ENCODE measurements at regions not wholly inside any gene's neighbourhood (a gene's known extent, or its start where the extent isn't known, plus 50 kb on each side); places are given as distances from the start of the nearest gene placed in this dataset.
"Not testable (repeated sequence)": the region's sequence is repeated elsewhere in the genome, so short reads cannot be mapped to it uniquely, and the experiment has no call there.

- DNase-seq: no peak
Observed at GRCh38 chr19:7400815-7401214, 52.1 kb downstream of the ARHGEF18 start.

GRCh38 chr19:7401694-7402093 lies 53.0 kb downstream of the ARHGEF18 start:
- no peak for DNase-seq

DNA sequence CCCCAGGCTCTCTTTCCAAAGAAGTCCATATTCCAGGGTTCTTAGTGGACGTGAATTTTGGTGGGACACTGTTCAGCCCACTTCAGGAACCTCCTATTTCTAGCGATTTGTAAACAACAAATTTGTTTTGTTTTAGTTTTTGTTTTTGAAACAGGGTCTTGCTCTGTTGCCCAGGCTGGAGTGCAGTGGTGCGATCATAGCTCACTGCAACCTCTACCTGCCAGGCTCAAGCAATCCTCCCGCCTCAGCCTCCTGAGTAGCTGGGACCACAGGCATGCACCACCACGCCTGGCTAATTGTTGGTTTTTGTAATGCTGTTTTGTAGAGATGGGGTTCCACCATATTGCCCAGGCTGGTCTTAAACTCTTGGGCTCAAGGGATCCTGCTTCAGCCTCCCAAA lies 56.7 kb downstream of the ARHGEF18 start:
- DNase-seq: not testable (repeated sequence)

DNA sequence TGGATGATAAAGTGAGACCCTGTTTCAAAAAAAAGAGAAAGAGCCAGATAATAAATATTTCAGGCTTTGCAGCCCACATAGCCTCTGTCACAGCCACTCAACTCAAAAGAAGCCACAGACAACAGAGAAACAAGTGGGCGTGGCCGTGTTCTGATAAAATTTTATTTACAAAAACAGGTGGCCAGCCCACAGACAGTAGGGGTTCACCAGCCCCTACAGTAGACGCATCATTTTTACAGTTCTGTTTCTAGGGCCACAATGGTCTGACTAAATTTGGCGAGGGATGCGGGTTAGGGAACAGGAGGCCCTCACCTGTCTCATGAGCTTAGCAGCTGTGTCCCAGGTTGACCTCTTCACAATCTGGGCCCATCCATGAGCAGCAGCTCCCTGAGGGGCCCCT lies 59.5 kb downstream of the ARHGEF18 start:
- no peak for DNase-seq

- no peak for DNase-seq
Observed at GRCh38 chr19:7410946-7411345, 62.2 kb downstream of the ARHGEF18 start.

- DNase-seq: no peak
Observed at GRCh38 chr19:7413629-7414028, 64.9 kb downstream of the ARHGEF18 start.

GRCh38 chr19:7415163-7415856 lies 66.6 kb downstream of the ARHGEF18 start:
- DNase-seq: peak in 2 of 4 experiments; percentile 15 to 70

- DNase-seq: no peak
Observed at GRCh38 chr19:7415857-7416371, 67.2 kb downstream of the ARHGEF18 start.

DNA sequence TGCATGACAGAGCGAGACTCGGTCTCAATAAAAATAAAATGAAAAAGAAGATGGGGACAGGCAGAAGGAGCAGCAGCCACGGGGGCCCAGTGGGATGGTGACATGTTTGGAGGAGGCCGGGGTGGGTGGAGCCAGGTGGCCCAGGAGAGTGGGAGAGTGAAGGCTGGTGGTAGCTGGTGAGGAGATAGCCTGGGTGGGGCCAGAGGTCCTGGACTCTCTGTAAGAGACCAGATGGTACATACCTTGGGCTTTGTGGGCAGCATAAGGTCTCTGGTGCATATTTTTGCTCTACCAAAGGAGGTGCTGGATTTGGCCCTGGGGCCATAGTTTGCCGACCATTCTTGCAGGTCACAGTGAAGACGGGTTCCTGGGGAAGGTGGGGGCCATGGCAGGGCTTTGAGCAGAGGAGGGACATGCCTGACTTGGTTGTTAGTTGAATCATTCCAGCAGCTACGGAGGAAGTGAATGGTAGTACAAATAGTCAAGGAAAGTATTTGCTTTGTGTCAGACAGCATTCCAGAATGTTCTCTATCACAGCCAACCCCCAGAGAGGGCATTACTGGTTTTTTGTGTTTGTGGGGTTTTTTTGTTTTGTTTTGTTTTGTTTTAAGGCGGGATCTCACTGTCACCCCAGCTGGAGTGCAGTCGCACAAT lies 69.1 kb downstream of the ARHGEF18 start:
- DNase-seq: no peak

GRCh38 chr19:7418596-7418995 lies 69.9 kb downstream of the ARHGEF18 start:
- DNase-seq: no peak

DNA sequence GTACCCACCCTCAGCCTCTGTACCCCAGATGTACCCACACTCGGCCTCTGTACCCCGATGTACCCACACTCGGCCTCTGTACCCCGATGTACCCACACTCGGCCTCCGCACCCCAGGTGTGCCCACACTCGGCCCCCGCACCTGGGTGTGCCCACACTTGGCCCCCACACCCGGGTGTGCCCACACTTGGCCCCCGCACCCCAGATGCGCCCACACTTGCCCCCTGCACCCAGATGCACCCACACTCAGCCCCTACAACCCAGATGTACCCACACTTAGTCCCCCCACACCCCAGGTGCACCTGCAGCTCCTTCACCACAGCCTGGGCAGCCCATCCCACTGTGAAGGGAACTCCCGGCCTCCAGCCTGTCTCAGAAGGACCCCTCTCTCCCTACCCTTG lies 69.7 kb downstream of the PEX11G start:
- DNase-seq: no peak

DNA sequence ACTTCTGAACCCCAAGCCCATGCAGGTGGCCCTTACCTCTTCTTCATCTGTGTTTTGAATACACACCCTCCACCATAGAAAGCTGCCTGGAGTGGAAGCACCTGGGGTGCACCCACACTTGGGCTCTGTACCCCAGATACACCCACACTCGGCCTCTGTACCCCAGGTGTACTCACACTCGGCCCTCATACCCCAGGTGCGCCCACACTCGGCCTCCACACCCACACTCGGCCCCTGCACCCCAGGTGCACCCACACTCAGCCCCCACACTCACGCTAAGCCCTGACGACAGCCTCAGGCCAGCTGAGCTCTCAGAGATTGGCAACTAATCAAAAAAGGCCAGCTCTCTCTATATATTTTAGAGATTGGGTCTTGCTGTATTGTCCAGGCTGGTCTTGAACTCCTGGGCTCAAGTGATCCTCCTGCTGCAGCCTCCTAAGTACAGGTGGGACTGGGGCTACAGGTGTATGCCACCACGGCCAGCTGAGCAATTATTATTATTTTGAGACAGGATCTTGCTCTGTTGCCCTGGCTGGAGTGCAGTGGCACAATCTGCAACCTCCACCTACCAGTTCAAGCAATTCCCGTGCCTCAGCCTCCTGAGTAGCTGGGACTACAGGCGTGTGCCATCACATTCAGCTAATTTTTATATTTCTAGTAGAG lies 68.9 kb downstream of the PEX11G start:
- DNase-seq: no peak

DNA sequence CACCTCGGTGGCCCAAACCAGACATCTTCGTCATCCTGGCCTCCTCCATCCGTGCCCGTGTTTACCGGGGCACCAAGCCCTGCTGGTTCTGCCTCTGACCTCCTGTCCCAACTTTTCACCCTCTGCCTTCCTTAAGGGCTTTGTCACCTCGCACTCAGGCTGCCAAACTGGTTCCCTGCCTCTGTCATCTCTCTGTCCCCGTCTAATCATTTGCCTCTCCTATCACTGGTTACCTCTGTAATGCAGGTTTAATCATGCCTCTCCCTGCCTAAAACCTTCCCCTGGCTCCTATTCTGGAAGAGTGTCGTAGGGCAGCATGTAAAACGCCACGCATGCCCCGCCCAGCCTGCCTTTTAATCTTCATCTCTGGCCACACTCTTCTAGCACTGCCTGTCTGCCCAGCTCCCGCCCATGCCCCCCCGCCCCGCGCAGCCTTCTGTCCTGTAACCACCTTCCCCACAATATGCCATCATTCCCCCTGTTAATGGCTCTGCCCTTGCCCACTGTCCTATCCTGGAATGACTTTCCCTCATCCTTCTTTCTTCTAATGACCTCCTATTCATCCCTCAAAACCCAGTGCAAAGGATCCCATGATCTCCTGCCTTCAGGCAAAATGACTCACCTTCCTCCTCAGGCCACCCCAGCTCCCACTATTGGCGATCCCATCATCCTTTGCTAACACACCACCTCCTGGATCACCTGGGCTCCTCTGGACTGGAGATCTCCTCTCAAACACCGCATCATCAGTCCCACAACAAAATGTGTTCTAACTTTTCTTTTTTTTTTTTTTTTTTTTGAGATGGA lies 66.7 kb downstream of the PEX11G start:
- DNase-seq: no peak

Data from suppressor macrophage (primary cell).